Neutrophil (primary cell): ENCODE measurements at regions not wholly inside any gene's neighbourhood (a gene's known extent, or its start where the extent isn't known, plus 50 kb on each side); places are given as distances from the start of the nearest gene placed in this dataset.

Source experiments
- H3K27ac ChIP-seq: fragments of 200-600 bp; sonication (generic); 2 replicates; pipeline ENCODE4 v1.5.1; 2016; ENCODE audit warnings: mild to moderate bottlenecking, moderate library complexity
- H3K27me3 ChIP-seq: fragments of 200-600 bp; sonication (generic); 2 replicates; pipeline ENCODE4 v1.6.0; 2016; ENCODE audit warnings: mild to moderate bottlenecking
- H3K36me3 ChIP-seq: fragments of 200-600 bp; sonication (generic); 2 replicates; pipeline ENCODE4 v1.5.1; 2017
- H3K4me1 ChIP-seq, 2 experiments: fragments of 200-600 bp in 1 of 2; sonication (generic) in 1 of 2; 1 replicate in 1 of 2; 2 replicates in 1 of 2; pipeline versions ENCODE4 v1.5.1 to v1.6.1; 2013 to 2016; ENCODE audit warnings: low read depth in 1 of 2, low read length in 1 of 2, mild to moderate bottlenecking in 1 of 2, moderate library complexity in 1 of 2; ENCODE audit not compliant: control insufficient read depth in 1 of 2, insufficient read depth in 1 of 2
- H3K4me3 ChIP-seq, 2 experiments: fragments of 200-600 bp in 1 of 2; sonication (generic) in 1 of 2; 1 replicate in 1 of 2; 2 replicates in 1 of 2; pipeline ENCODE4 v1.5.1; 2013 to 2016; ENCODE audit warnings: low read depth in 1 of 2, low read length in 1 of 2, mild to moderate bottlenecking in 1 of 2, moderate library complexity in 1 of 2
- H3K9me3 ChIP-seq: fragments of 200-600 bp; sonication (generic); 2 replicates; pipeline ENCODE4 v1.5.1; 2016
- CTCF ChIP-seq: fragments of 200-600 bp; sonication (generic); IDR thresholded peaks from 2 replicates; pipeline ENCODE4 v1.5.1; 2016; ENCODE audit warnings: antibody characterized with exemption

GRCh38 chr12:98149270-98149669 is 366.1 kb upstream of the TMPO start:
- Histone ChIP-seq H3K4me1 (no peaks in the 10 kb centered on the region), H3K27ac (no peak overlapping the region), H3K27me3 (no peaks in the 10 kb centered on the region), H3K4me3 (no peak overlapping the region), H3K36me3 (no peaks in the 10 kb centered on the region), H3K9me3 (no peaks in the 10 kb centered on the region)
- no peak for TF ChIP-seq CTCF

GRCh38 chr12:98149691-98150210 is 365.6 kb upstream of the TMPO start:
- H3K4me3 ChIP-seq = no peak overlapping the region
- H3K36me3 ChIP-seq = no peaks in the 10 kb centered on the region
- no peaks in the 10 kb centered on the region for H3K4me1 ChIP-seq
- no peaks in the 10 kb centered on the region for H3K9me3 ChIP-seq
- H3K27ac ChIP-seq = no peak overlapping the region
- no peak for TF ChIP-seq CTCF
- H3K27me3 ChIP-seq = no peaks in the 10 kb centered on the region

- Histone ChIP-seq H3K4me3 (no peak overlapping the region), H3K36me3 (no peaks in the 10 kb centered on the region), H3K9me3 (no peaks in the 10 kb centered on the region), H3K27me3 (no peaks in the 10 kb centered on the region), H3K27ac (no peak overlapping the region), H3K4me1 (no peaks in the 10 kb centered on the region)
- TF ChIP-seq CTCF = no peak
These were observed 364.2 kb upstream of the TMPO start for GRCh38 chr12:98151105-98151590.

- no peak for TF ChIP-seq CTCF
- H3K36me3 ChIP-seq = no peaks in the 10 kb centered on the region
These were observed 363.4 kb upstream of the TMPO start for GRCh38 chr12:98151984-98152383.

GRCh38 chr12:98154850-98155249 is 360.5 kb upstream of the TMPO start:
- H3K27me3 ChIP-seq = no peaks in the 10 kb centered on the region

More at GRCh38 chr12:98151984-98152383, 363.4 kb upstream of the TMPO start:
- no peaks in the 10 kb centered on the region for H3K9me3 ChIP-seq
- no peak overlapping the region for H3K4me3 ChIP-seq
- H3K27me3 ChIP-seq = no peaks in the 10 kb centered on the region
- H3K27ac ChIP-seq = no peak overlapping the region
- no peaks in the 10 kb centered on the region for H3K4me1 ChIP-seq

More at GRCh38 chr12:98154850-98155249, 360.5 kb upstream of the TMPO start:
- no peak overlapping the region for H3K4me3 ChIP-seq
- no peaks in the 10 kb centered on the region for H3K36me3 ChIP-seq
- no peak overlapping the region for H3K27ac ChIP-seq
- no peaks in the 10 kb centered on the region for H3K9me3 ChIP-seq
- TF ChIP-seq CTCF = no peak
- H3K4me1 ChIP-seq = no peaks in the 10 kb centered on the region
